ENCODE measurements at regions not wholly inside any gene's neighbourhood (a gene's known extent, or its start where the extent isn't known, plus 50 kb on each side); places are given as distances from the start of the nearest gene placed in this dataset.
A peak's percentile ranks its signal among the peaks of the same experiment; 100 is the strongest.

DNA sequence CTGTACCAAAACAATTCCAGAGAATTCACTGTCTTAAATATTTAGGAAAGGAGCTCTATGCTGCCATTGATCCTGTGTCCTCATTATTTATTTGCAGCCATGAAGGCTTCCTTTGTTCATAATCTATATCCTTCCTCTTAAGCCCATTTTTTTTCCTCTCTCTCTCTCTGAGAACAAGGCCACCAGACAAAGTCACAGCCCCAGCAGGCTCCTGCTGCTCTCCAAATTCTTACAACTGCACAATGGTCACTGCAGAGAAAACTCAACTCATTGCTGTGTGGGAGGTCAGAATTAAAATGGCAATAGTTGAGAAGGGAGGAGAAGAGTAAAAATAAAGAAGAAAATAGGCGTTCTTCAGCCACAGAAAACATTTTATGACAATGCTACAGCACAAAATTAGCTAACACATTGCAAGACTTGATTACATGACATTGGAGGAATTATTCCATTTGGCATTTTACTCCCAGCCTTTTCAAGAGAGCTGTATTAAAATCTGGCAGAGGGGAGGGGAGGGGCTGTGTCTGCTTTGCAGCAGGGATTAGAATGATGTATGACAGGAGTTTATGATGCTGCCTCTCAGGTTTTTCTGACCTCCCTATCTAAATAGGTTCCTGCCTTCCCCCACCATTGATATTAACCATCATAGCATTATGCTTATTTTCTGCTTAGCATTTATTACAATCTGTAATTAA, 399.7 kb upstream of the THBS1 start:
- Histone ChIP-seq H3K27ac (peak overlapping the region in 2 of 10 donors; percentile 0 to 16), H3K4me3 (no peak overlapping the region), H3K27me3 (no peaks in the 10 kb centered on the region), H3K36me3 (no peaks in the 10 kb centered on the region), H3K4me1 (peaks cover 0 to 19% (median 3%) of the 10 kb centered on the region in 9 donors), H3K9me3 (no peaks in the 10 kb centered on the region)
- intact Hi-C loops (cut with DNase I), result no loop called here
- ATAC-seq, result peak in 1 of 8 donors; percentile 17
- TF ChIP-seq, protein P1, sequence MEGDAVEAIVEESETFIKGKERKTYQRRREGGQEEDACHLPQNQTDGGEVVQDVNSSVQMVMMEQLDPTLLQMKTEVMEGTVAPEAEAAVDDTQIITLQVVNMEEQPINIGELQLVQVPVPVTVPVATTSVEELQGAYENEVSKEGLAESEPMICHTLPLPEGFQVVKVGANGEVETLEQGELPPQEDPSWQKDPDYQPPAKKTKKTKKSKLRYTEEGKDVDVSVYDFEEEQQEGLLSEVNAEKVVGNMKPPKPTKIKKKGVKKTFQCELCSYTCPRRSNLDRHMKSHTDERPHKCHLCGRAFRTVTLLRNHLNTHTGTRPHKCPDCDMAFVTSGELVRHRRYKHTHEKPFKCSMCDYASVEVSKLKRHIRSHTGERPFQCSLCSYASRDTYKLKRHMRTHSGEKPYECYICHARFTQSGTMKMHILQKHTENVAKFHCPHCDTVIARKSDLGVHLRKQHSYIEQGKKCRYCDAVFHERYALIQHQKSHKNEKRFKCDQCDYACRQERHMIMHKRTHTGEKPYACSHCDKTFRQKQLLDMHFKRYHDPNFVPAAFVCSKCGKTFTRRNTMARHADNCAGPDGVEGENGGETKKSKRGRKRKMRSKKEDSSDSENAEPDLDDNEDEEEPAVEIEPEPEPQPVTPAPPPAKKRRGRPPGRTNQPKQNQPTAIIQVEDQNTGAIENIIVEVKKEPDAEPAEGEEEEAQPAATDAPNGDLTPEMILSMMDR (IDR thresholded peaks at IDR 0.05), result no peak
- WGBS, 2 donors, result 54 to 73% methylated on average over 1 of the region's 1 CpG
- DNase-seq, result no peak

DNA sequence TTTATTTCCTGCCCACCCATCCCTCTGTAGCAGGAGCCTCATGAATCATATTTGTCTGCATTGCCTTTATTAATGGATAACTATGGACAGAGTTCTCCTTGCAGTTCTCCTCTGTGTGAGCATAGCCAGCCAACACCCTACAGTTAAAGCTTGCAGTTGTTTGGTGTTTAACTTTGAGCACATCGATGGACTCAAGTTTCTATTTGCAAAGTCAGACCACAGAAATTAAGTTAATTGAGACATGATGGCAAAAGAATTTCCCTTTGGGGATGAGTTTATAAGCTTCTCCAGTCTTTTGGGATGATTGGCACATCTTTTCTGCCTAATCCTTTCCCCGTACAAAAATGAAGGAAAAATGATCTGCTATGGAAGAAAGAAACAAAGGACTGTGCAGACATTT, 398.9 kb upstream of the THBS1 start:
- no peak for ATAC-seq
- Histone ChIP-seq H3K27me3 (no peaks in the 10 kb centered on the region), H3K36me3 (no peaks in the 10 kb centered on the region), H3K4me1 (peaks cover 0 to 19% (median 3%) of the 10 kb centered on the region in 9 donors), H3K27ac (no peak overlapping the region), H3K9me3 (no peaks in the 10 kb centered on the region), H3K4me3 (no peak overlapping the region)
- 73 to 77% methylated on average over 2 of the region's 2 CpGs for WGBS, 2 donors
- TF ChIP-seq, protein P1 (IDR thresholded peaks at IDR 0.05), result no peak
- no peak for DNase-seq
- intact Hi-C loops (cut with DNase I), result no loop called here

DNA sequence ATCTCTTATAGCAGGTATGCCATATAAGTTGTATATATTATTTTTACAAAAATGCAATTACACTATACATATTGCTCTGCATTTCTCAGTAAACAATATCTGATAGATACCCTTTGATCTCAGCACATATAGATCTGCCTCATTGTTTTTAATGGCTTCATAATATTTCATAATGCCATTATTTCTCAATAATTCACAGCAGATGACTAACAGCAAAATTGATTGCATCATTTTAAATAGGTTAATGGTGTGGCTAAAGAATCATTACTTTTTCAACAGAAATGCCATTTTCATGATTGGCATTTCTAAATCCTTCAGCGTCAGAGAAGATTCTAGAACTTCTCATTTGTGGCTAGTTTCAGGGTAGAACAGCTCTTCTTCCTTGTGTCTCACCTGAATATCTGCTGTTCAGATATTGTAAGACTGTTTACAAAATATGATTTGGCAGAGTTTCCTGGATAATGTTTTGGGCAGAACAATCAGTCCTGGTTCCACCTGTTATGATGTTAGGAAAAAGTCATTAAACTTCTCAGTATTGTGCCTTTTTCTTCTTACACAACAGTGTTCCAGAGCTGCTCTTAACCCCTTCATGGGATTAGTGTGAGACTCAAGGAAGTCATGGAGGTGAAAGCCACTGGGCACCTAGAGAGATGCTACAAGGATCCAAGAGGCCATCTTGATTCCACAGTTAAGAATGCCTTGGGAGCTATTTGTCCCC, 397.6 kb upstream of the THBS1 start:
- ATAC-seq, result no peak
- TF ChIP-seq, protein P1 (IDR thresholded peaks at IDR 0.05), result no peak
- intact Hi-C loops (cut with DNase I), result no loop called here

DNA sequence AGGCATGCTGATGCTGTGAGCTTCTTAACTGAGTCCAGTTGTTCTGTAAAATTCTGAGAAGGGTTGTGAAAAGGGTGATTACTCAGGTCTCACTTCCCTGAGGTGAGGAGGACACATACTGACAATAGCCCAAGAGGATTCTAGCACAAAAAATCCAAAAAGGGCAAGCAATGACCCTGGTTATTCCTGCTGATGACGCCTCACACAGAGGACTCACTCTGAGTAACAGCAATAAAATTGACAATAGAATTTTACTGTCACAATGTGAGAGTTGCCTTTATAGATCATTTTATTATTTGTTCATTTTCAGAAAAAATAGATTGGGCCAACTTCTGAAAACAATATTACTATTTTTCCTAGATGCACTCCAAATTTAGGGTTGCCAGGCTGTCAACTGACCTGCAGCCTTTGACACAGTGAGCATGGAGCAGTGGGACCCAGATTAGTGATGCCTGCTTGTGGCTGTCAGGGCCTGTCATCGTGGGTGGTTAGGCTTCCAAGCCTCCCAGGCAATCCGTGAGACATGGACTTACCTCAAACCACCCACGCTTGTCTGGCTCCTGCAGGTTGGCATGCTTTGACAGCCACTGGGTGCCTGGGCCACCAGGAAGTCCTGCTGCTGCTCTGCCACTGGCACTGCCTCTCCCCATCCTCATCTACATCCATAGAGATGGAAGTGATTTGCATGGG, 396.0 kb upstream of the THBS1 start:
- TF ChIP-seq, protein P1 (IDR thresholded peaks at IDR 0.05), result no peak
- Histone ChIP-seq H3K9me3 (no peaks in the 10 kb centered on the region), H3K36me3 (no peaks in the 10 kb centered on the region), H3K27ac (no peak overlapping the region), H3K4me3 (no peak overlapping the region), H3K4me1 (peaks cover 0 to 19% (median 3%) of the 10 kb centered on the region in 9 donors), H3K27me3 (no peaks in the 10 kb centered on the region)
- 86 to 92% methylated on average over 4 of the region's 4 CpGs for WGBS, 2 donors
- intact Hi-C loops (cut with DNase I), result no loop called here
- DNase-seq (no peak), ATAC-seq (no peak)

More for the DNA sequence above, 397.6 kb upstream of the THBS1 start:
- WGBS, 2 donors, result 91 to 98% methylated on average over 1 of the region's 1 CpG
- Histone ChIP-seq H3K4me1 (peaks cover 0 to 19% (median 3%) of the 10 kb centered on the region in 9 donors), H3K4me3 (no peak overlapping the region), H3K27ac (no peak overlapping the region), H3K27me3 (no peaks in the 10 kb centered on the region), H3K36me3 (no peaks in the 10 kb centered on the region), H3K9me3 (no peaks in the 10 kb centered on the region)
- no peak for DNase-seq

Data from heart right ventricle (tissue), 16 donors.